GM10266 (cell line): ENCODE measurements at regions not wholly inside any gene's neighbourhood (a gene's known extent, or its start where the extent isn't known, plus 50 kb on each side); places are given as distances from the start of the nearest gene placed in this dataset.

Experiments
- DNase-seq: peaks from one replicate; pipeline ENCODE4 v3.0.0; 2012; ENCODE audit errors: extremely low spot score
- CTCF ChIP-seq: IDR thresholded peaks from 2 replicates; pipeline ENCODE4 v1.5.1; 2012; ENCODE audit warnings: mild to moderate bottlenecking, low read depth; ENCODE audit not compliant: control insufficient read depth, insufficient read depth; ENCODE audit errors: missing control alignments

GRCh38 chr6:54690596-54690995 is 156.0 kb upstream of the FAM83B start:
- no peak for DNase-seq
- TF ChIP-seq CTCF: no peak

- DNase-seq: no peak
- TF ChIP-seq CTCF: no peak
Measured at GRCh38 chr6:54694928-54695532, 151.5 kb upstream of the FAM83B start.

GRCh38 chr6:54695815-54696214 is 150.8 kb upstream of the FAM83B start:
- no peak for DNase-seq
- TF ChIP-seq CTCF: no peak

GRCh38 chr6:54697424-54697823 is 149.1 kb upstream of the FAM83B start:
- TF ChIP-seq CTCF: peak; percentile 19
- no peak for DNase-seq

- no peak for TF ChIP-seq CTCF
- DNase-seq: peak; percentile 23
Measured at GRCh38 chr6:54698974-54699373, 147.6 kb upstream of the FAM83B start.

GRCh38 chr6:54700158-54700557 is 146.4 kb upstream of the FAM83B start:
- no peak for DNase-seq
- TF ChIP-seq CTCF: no peak

GRCh38 chr6:54702772-54703171 is 143.8 kb upstream of the FAM83B start:
- TF ChIP-seq CTCF: no peak
- no peak for DNase-seq
